GM21723 (cell line): ENCODE measurements at regions not wholly inside any gene's neighbourhood (a gene's known extent, or its start where the extent isn't known, plus 50 kb on each side); places are given as distances from the start of the nearest gene placed in this dataset.
A peak's percentile ranks its signal among the peaks of the same experiment; 100 is the strongest.
"Not testable (repeated sequence)": the region's sequence is repeated elsewhere in the genome, so short reads cannot be mapped to it uniquely, and the experiment has no call there.

ENCODE experiments used
- ATAC-seq: cut with Tn5 transposase; IDR thresholded peaks from one replicate; pipeline ENCODE4 v1.9.1; 2021; ENCODE audit warnings: mild to moderate bottlenecking, moderate library complexity; ENCODE audit not compliant: unreplicated experiment

- ATAC-seq: peak; percentile 76
These were observed 129.2 kb downstream of the ARHGAP11B start for GRCh38 chr15:30755036-30755687.

DNA sequence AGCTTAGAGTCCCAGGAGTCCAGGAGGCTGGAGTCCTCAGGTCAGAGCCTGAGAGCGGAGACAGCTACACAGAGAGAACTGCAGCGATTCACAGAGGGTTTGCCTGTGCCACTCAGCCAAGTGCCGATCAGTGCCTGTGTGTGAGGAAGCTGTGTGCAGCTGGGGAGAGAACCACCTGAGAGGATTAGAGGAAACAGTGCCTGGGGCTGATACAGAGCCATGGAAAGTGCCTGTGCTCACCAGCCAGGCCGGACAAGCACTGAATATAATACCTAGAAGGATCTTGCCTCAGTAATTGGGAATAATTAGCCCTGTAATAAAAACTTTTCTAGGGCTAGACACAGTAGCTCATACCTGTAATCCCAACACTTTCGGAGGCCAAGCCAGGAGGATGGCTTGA is 134.7 kb downstream of the ARHGAP11B start:
- not testable (repeated sequence) for ATAC-seq

DNA sequence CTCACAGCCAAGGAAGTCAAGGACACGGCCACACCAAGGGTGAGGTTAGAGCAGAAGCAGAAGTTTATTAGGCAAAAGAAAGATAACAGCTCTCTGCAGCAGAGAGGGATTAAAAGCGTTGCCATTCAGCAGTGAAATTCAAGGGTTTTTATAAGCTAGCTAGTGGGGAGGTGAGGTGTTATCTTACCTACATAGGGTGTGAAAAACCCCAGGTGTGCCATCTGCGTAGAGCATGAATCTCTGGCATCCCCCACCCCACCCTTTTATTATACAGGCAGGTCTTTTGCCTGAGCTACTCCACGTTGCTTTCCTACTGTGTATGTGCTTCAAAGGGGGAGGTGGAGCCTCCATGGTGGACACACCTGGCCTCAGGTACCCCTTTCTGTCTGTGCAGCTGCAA is 135.4 kb downstream of the ARHGAP11B start:
- ATAC-seq: not testable (repeated sequence)

GRCh38 chr15:30769390-30770124 is 134.2 kb upstream of the FAN1 start:
- not testable (repeated sequence) for ATAC-seq

GRCh38 chr15:30770759-30771158 is 133.0 kb upstream of the FAN1 start:
- no peak for ATAC-seq

DNA sequence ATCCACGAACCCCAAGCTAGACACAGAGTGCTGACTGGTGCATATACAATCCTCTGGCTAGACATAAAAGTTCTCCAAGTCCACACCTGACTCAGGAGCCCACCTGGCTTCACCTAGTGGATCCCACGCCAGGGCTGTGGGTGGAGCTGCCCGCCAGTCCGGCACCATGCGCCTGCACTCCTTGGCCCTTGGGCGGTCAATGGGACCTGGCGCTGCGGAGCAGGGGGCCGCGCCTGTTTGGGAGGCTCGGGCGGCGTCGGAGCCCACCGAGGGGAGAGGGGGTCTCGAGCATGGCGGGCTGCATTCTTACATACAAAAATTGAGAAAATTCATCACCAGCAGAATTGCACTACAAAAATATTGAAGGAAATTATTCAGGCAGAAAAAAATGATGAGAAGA is 120.7 kb upstream of the FAN1 start:
- ATAC-seq: no peak

DNA sequence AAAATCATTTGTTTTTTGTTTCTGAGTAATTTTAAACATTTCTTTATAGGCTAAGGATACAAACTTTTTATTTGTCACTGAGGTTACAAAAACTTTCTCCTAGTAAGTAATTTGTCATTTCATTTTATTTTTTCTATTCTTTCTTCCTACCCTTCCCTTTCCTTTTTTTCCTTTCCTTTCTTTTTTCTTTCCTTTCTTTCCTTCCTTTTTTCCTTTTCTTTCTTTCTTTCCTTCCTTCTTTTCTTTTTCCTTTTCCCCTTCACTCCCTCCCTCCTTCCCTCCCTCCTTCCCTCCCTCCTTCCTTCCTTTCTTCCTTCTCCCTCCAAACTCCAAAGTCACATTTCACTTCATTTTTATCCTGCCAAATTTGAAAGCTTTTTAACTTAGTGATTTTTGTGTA is 115.1 kb upstream of the FAN1 start:
- no peak for ATAC-seq

DNA sequence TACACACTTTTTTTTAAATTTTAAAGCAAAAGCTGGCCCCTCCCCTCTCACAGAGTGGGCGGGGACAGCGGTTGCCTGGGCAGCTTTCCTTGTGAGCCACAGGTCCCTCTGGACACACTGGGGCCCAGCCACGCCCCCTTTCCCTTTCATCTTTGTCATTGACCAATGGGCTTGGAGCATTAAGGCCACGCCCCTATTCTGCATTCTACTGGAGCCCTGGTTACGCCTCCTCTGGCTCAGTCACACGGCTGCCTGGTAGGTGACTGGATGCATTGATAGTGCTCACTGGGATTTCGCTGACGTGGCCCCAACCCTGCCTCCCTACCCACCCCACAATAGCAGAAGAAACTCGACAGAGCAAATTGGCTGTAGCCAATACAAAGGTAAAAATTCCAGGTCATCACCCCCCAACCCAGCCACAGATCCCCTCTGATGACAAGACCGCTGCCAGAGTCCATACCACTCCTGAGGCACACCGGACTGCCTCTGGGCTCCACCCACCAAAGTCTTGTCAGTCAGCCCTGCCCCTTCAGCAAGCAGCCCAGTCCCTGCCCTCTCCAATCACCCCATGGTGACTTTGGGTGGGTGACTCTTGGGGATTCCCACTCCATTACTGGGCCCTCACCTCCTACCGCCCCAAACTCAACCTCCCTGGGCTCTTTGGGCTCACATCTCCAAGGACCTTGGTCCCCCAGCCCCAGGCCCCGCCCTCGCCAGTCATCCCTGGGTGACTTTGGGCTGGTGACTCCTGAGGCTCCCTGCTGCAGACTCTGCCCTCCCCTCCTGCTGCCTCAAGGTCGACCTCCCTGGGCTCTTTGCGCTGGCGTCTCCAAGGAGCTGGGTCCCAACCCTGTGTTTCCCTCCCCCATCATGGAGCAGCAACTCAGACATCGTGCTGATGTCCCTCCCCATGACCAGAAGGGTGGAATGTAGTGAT is 112.2 kb upstream of the FAN1 start:
- no peak for ATAC-seq

DNA sequence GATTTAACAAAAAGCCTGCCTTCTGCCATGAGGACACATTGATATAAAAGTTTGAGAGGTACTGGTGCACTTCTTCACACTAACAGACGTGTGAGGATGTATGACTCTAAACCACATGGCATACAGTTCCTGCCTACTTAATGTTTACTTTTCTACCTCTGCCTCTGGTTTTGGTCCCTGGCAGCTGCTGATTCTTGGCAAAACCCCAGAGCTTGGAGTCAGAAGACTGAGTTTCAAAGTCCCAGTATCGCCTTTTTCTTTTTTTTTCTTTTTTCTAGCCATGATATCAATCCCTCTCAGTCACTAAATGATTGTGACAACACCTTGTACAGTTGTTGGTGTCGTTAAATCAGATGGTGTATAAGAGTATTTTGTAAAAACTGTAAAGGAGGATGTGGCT is 110.9 kb upstream of the FAN1 start:
- ATAC-seq: not testable (repeated sequence)

DNA sequence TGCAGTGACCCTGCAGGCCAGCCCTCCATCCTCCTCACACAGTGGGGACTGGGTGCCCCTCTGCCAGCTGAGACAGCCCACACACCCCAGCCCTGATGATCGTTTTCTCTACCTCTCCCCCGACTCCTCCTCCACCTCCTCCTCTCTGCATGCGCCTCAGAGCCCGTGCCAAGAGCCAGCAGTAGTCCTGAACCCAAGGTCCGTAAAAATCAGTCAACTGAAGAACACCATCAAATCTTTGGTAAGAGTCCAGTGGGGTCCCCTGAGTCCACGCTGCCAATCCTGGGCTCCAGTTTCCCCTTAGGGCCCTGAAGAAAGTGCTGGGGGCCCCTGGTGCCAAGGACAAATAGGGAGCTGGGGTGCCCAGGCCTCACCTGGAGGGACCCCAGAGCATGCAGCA is 109.3 kb upstream of the FAN1 start:
- ATAC-seq: no peak

DNA sequence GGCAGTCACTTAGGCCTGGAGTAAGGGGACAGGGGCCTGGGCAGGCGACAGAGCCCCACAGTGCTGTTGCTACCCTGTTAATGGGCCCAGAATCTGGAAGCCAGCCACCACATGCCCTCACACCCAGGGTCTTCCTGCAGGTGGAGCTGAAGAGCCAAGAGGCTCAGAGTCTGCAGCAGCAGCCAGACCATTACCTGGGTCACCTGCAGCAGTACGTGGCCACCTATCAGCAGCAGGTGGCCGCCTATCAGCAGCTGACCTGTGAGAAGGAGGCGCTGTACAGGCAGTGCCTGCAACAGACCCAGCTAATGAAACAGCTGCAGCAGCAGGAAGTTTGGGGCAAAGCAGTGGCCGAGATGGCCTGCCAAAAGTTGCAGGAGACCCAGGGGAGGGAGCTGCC is 104.2 kb upstream of the FAN1 start:
- ATAC-seq: not testable (repeated sequence)

GRCh38 chr15:30801140-30801895 is 102.4 kb upstream of the FAN1 start:
- not testable (repeated sequence) for ATAC-seq

- ATAC-seq: not testable (repeated sequence)
These were observed 101.7 kb upstream of the FAN1 start for GRCh38 chr15:30802001-30802400.

- ATAC-seq: not testable (repeated sequence)
These were observed 100.0 kb upstream of the FAN1 start for GRCh38 chr15:30803703-30804102.

GRCh38 chr15:30816430-30816829 is 87.3 kb upstream of the FAN1 start:
- ATAC-seq: no peak

DNA sequence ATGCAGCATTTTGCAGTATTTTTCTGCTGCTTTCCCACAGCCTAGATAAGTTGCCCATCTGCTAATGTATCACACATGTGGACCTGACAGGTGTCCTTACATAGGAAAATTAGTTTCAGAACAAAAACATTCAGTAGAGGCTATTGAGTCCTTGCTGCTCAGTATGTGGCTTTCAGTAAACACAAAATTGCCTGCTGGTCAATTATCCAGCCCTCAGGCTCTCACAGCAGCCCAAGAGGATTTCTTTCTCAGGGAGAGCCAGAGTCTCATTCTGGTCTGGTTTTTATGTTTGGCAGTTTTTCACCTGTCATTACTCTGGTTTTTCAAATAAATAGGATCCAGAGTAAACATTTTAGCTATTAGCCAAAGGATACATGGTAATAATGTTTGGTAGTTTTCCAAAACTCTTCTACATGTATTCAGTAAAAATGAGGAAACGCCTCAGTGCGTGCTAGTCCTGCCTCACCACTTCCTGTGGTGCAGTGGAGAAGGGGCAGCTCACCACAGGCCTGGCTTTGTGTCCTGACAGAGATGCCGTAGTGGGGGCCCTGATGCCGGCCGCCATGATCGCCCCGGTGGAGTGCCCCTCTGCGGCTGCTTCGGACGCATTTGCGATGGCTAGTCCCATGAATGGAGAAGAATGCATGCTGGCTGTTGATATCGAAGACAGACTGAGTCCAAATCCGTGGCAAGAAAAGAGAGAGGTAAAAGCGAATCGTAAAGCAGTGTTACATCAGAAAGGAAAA is 80.5 kb upstream of the FAN1 start:
- ATAC-seq: peak; percentile 60

- ATAC-seq: no peak
These were observed 79.1 kb upstream of the FAN1 start for GRCh38 chr15:30824518-30825195.

- ATAC-seq: no peak
These were observed 76.0 kb upstream of the FAN1 start for GRCh38 chr15:30827625-30828303.

GRCh38 chr15:30828304-30828639 is 75.4 kb upstream of the FAN1 start:
- ATAC-seq: not testable (repeated sequence)
